ENCODE measurements at regions not wholly inside any gene's neighbourhood (a gene's known extent, or its start where the extent isn't known, plus 50 kb on each side); places are given as distances from the start of the nearest gene placed in this dataset.
A peak's percentile ranks its signal among the peaks of the same experiment; 100 is the strongest.

DNA sequence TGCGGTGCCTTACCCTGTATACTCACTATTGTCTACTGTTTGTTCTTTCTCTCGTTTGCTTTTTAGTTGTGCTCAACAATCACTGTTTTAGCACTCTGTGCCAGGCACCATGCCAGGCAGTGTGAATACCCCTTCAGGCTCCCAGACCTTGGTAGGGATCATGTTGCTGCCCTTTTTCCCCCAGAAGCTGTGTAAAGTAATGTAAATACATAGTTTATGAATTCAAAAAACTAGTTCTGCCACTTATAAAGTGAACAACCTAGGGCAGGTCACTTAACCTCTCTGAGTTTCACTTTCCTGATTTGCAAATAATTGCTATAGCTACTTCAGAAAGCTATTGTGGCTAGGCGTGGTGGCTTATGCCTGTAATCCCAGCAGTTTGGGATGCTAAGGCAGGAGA lies 81.0 kb upstream of the CTSC start:
- Mint-ChIP-seq H3K27me3 (ENCODE audit: low read depth in 3 of 3) (peaks cover 0 to 2% (median 2%) of the 10 kb centered on the region in 3 donors), H3K4me3 (peak overlapping the region in 1 of 5 donors; percentile 47), H3K27ac (peak overlapping the region in 2 of 6 donors; percentile 18 to 58), H3K36me3 (no peaks in the 10 kb centered on the region), H3K9me3 (peaks cover 0 to 2% (median 0%) of the 10 kb centered on the region in 6 donors), H3K4me1 (peaks cover 90 to 100% of the 10 kb centered on the region in 2 donors)
- no peak for DNase-seq

DNA sequence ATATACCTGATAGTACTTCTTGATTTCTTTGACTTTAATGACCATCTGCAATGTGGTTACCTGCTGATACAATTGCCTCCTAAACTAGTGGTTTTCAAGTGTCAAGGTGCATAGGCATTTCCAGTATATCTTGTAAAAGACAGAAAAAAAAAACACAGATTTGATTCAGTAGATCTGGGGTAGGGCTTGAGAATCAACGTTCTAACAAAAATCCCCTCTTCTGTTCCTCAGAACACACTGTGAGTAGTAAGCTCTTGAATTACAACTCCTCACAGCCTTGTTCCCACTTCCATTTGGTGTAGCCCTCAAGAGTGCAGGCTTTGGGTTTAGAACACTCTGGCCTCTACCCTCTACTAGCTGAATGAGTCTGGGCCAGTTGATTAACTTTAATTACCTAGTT lies 78.0 kb upstream of the CTSC start:
- peaks cover 0 to 3% (median 0%) of the 10 kb centered on the region in 3 donors for H3K27me3 Mint-ChIP-seq (ENCODE audit: low read depth in 3 of 3)
- no peaks in the 10 kb centered on the region for H3K9me3 Mint-ChIP-seq
- H3K4me3 Mint-ChIP-seq, result peak overlapping the region; percentile 77 to 89 (median 81)
- H3K4me1 Mint-ChIP-seq, result peaks cover 74 to 97% of the 10 kb centered on the region in 2 donors
- peaks cover 0 to 3% (median 0%) of the 10 kb centered on the region in 3 donors for H3K36me3 Mint-ChIP-seq
- no peak for DNase-seq
- peak overlapping the region; percentile 60 to 88 (median 78) for H3K27ac Mint-ChIP-seq

DNA sequence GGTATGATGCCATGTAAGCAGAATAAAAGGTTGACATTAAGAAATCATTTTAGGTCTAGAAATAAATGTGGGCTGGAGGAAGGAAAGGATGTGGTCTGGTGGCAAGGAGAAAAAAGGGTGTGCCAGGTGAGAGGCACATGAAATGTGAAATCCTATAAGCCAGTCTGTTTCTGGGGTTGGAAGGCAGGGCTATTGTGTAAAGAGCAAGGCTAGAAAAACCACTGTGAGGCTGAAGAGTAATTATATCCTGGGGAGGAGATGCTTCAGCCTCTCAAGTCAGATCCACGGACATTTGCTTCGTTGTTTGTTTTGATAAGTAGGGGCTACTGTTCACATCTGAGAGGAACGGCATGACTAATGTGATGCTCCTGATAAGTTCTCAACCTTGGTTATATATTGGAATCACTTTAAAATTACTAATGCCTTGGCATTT lies 77.5 kb upstream of the CTSC start:
- H3K9me3 Mint-ChIP-seq, result no peaks in the 10 kb centered on the region
- peaks cover 0 to 3% (median 0%) of the 10 kb centered on the region in 3 donors for H3K27me3 Mint-ChIP-seq (ENCODE audit: low read depth in 3 of 3)
- DNase-seq, result peak; percentile 63 to 65 (median 63)
- H3K4me1 Mint-ChIP-seq, result peaks cover 69 to 92% of the 10 kb centered on the region in 2 donors
- H3K27ac Mint-ChIP-seq, result peak overlapping the region; percentile 60 to 88 (median 78)
- H3K4me3 Mint-ChIP-seq, result peak overlapping the region; percentile 77 to 89 (median 81)
- H3K36me3 Mint-ChIP-seq, result peaks cover 0 to 3% (median 0%) of the 10 kb centered on the region in 3 donors

- peak; percentile 26 to 44 (median 43) for DNase-seq
- Mint-ChIP-seq H3K27me3 (ENCODE audit: low read depth in 3 of 3) (peaks cover 0 to 3% (median 0%) of the 10 kb centered on the region in 3 donors), H3K36me3 (peaks cover 0 to 4% (median 0%) of the 10 kb centered on the region in 3 donors), H3K4me3 (peak overlapping the region; percentile 77 to 89 (median 81)), H3K27ac (peak overlapping the region; percentile 60 to 88 (median 78)), H3K4me1 (peaks cover 64 to 86% of the 10 kb centered on the region in 2 donors), H3K9me3 (no peaks in the 10 kb centered on the region)
Observed at GRCh38 chr11:88414385-88414861, 76.9 kb upstream of the CTSC start.

DNA sequence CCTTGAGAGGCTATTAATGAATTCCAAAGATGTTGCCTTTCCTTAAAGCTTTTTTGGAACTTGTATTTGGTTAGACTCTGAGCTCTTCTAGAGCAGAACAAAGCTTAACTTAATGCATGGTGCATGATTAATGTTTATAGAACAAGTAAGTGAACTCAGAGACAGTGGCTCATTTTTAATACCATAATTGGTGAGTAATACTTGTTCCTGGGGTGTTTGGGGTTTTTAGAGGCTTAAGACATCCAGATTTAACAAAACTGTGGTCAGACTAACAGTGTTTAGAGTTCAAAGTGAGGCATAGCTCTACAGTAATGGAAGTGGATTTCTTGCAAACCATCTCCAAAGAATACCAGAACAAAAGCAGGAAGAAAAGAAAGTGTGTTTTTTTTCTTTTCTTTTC lies 73.7 kb upstream of the CTSC start:
- peaks cover 0 to 3% (median 0%) of the 10 kb centered on the region in 3 donors for H3K27me3 Mint-ChIP-seq (ENCODE audit: low read depth in 3 of 3)
- H3K9me3 Mint-ChIP-seq, result no peaks in the 10 kb centered on the region
- DNase-seq, result no peak
- peaks cover 40 to 57% of the 10 kb centered on the region in 2 donors for H3K4me1 Mint-ChIP-seq
- H3K27ac Mint-ChIP-seq, result peak overlapping the region in 1 of 6 donors; percentile 67
- peaks cover 0 to 8% (median 0%) of the 10 kb centered on the region in 3 donors for H3K36me3 Mint-ChIP-seq
- no peak overlapping the region for H3K4me3 Mint-ChIP-seq

GRCh38 chr11:88410656-88411055 lies 73.1 kb upstream of the CTSC start:
- no peak for DNase-seq
- no peaks in the 10 kb centered on the region for H3K9me3 Mint-ChIP-seq

GRCh38 chr11:88410056-88410455 lies 72.5 kb upstream of the CTSC start:
- Mint-ChIP-seq H3K4me1 (peaks cover 29 to 54% of the 10 kb centered on the region in 2 donors), H3K27me3 (ENCODE audit: low read depth in 3 of 3) (peaks cover 0 to 3% (median 0%) of the 10 kb centered on the region in 3 donors), H3K4me3 (no peak overlapping the region), H3K36me3 (peaks cover 0 to 8% (median 0%) of the 10 kb centered on the region in 3 donors), H3K27ac (no peak overlapping the region), H3K9me3 (no peaks in the 10 kb centered on the region)
- DNase-seq, result no peak

More at GRCh38 chr11:88410656-88411055, 73.1 kb upstream of the CTSC start:
- H3K36me3 Mint-ChIP-seq, result peaks cover 0 to 8% (median 0%) of the 10 kb centered on the region in 3 donors
- H3K27ac Mint-ChIP-seq, result no peak overlapping the region
- peaks cover 0 to 3% (median 0%) of the 10 kb centered on the region in 3 donors for H3K27me3 Mint-ChIP-seq (ENCODE audit: low read depth in 3 of 3)
- peaks cover 35 to 57% of the 10 kb centered on the region in 2 donors for H3K4me1 Mint-ChIP-seq
- no peak overlapping the region for H3K4me3 Mint-ChIP-seq

DNA sequence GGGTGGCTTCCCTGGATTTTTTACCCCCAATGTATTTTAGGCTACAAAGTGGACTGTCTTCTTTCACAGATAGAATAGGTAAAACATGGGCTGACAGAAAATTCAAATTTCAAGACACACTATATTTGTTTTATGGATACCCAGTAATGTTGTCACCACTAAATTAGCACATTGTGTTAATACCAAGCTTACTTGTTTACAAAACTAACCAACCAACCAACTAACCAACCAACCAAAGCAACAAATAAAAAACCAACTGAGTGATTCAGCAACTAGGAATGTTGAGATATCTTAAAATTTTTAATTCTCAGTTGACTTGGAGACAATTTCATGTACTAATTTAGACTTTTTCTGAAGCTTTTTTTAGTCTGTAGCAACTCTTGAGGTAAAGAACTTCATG lies 69.3 kb upstream of the CTSC start:
- peaks cover 5 to 35% of the 10 kb centered on the region in 2 donors for H3K4me1 Mint-ChIP-seq
- no peaks in the 10 kb centered on the region for H3K9me3 Mint-ChIP-seq
- H3K27ac Mint-ChIP-seq, result no peak overlapping the region
- DNase-seq, result no peak
- peaks cover 2 to 3% (median 2%) of the 10 kb centered on the region in 3 donors for H3K27me3 Mint-ChIP-seq (ENCODE audit: low read depth in 3 of 3)
- H3K36me3 Mint-ChIP-seq, result peaks cover 0 to 5% (median 0%) of the 10 kb centered on the region in 3 donors
- H3K4me3 Mint-ChIP-seq, result no peak overlapping the region

- Mint-ChIP-seq H3K4me3 (no peak overlapping the region), H3K4me1 (peaks cover 2 to 24% of the 10 kb centered on the region in 2 donors), H3K27me3 (ENCODE audit: low read depth in 3 of 3) (peaks cover 2 to 3% (median 2%) of the 10 kb centered on the region in 3 donors), H3K9me3 (no peaks in the 10 kb centered on the region), H3K27ac (no peak overlapping the region), H3K36me3 (peaks cover 0 to 5% (median 3%) of the 10 kb centered on the region in 3 donors)
- no peak for DNase-seq
Observed at GRCh38 chr11:88405853-88406252, 68.3 kb upstream of the CTSC start.

DNA sequence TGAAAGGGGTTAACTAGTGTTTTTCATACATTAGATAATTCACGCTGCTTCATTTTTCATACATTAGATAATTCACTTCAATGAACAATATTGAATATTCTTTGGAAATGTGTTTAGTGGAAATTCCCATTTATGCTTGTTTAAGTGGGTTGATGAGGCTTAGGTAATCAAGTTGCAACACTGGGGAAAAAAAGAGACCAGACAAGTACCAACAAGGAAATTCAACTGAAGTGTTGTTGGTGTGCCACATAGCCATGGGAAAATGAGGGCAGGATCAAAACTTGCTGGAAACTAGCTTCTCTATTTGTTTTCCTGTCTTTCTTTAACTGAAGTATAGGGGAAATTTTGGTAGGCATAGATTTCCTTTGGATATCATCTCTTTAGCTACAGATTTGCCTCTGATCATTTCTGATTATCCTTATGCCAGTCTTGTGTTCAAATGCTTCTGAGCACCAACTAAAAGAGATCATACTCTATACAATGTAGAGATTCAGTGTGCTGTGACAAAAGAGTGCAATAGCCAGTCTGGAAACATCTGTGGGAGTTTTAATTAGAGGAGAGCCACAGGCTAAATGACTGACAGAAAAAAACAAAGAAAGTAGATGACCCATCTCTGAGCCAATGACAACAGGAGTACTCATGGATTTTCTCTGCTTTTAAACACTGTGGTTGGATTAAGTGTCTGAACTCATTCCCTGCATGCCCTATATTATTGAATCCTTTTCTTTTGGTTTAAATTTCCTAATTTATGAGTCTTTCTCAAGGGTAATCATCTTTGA lies 67.6 kb upstream of the CTSC start:
- H3K4me3 Mint-ChIP-seq, result no peak overlapping the region
- H3K27me3 Mint-ChIP-seq (ENCODE audit: low read depth in 3 of 3), result peaks cover 2 to 3% (median 2%) of the 10 kb centered on the region in 3 donors
- DNase-seq, result no peak
- no peaks in the 10 kb centered on the region for H3K9me3 Mint-ChIP-seq
- peaks cover 2 to 24% of the 10 kb centered on the region in 2 donors for H3K4me1 Mint-ChIP-seq
- peak overlapping the region in 1 of 6 donors; percentile 53 for H3K27ac Mint-ChIP-seq
- peaks cover 3 to 8% (median 7%) of the 10 kb centered on the region in 3 donors for H3K36me3 Mint-ChIP-seq

- peaks cover 2 to 3% (median 2%) of the 10 kb centered on the region in 3 donors for H3K27me3 Mint-ChIP-seq (ENCODE audit: low read depth in 3 of 3)
- no peak overlapping the region for H3K4me3 Mint-ChIP-seq
- peaks cover 8 to 12% (median 11%) of the 10 kb centered on the region in 3 donors for H3K36me3 Mint-ChIP-seq
- no peak overlapping the region for H3K27ac Mint-ChIP-seq
- peaks cover 2 to 24% of the 10 kb centered on the region in 2 donors for H3K4me1 Mint-ChIP-seq
- no peak for DNase-seq
- H3K9me3 Mint-ChIP-seq, result no peaks in the 10 kb centered on the region
Observed at GRCh38 chr11:88404391-88404790, 66.9 kb upstream of the CTSC start.

- Mint-ChIP-seq H3K9me3 (no peaks in the 10 kb centered on the region), H3K27me3 (ENCODE audit: low read depth in 3 of 3) (peaks cover 2 to 3% (median 2%) of the 10 kb centered on the region in 3 donors), H3K4me3 (no peak overlapping the region), H3K27ac (no peak overlapping the region), H3K36me3 (peaks cover 8 to 15% (median 8%) of the 10 kb centered on the region in 3 donors), H3K4me1 (peaks cover 2 to 35% of the 10 kb centered on the region in 2 donors)
- no peak for DNase-seq
Observed at GRCh38 chr11:88402784-88403183, 65.2 kb upstream of the CTSC start.

- Mint-ChIP-seq H3K4me3 (no peak overlapping the region), H3K4me1 (peaks cover 2 to 35% of the 10 kb centered on the region in 2 donors), H3K27ac (no peak overlapping the region), H3K9me3 (no peaks in the 10 kb centered on the region), H3K27me3 (ENCODE audit: low read depth in 3 of 3) (peaks cover 2 to 3% (median 2%) of the 10 kb centered on the region in 3 donors), H3K36me3 (peaks cover 8 to 15% (median 8%) of the 10 kb centered on the region in 3 donors)
- DNase-seq, result no peak
Observed at GRCh38 chr11:88402192-88402715, 64.7 kb upstream of the CTSC start.

Measured in immature natural killer cell (primary cell).